ENCODE measurements at regions not wholly inside any gene's neighbourhood (a gene's known extent, or its start where the extent isn't known, plus 50 kb on each side); places are given as distances from the start of the nearest gene placed in this dataset.

DNA sequence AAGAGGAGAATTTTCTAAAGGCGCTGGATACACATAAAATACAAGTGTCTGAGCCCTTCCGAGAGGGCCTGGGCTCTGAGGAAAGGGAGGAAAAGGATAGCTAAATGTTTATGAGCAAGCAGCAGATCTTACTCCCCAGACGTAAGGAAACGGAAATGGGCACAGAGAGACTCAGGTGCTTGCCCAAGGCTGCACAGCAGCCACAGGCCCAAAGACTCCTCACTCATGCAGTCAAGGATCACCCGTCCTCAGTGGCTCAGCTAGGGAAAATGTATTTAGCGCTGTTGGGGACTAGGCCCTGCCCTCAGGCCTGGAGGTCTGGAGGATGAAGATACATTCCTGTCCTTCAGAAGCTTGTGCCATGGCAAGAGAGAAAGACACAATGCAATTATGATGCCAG lies 107.2 kb upstream of the SYT13 start:
- no peaks in the 10 kb centered on the region for H3K9me2 ChIP-seq (ENCODE audit: low read depth, low read length)
- TF ChIP-seq, protein P1, sequence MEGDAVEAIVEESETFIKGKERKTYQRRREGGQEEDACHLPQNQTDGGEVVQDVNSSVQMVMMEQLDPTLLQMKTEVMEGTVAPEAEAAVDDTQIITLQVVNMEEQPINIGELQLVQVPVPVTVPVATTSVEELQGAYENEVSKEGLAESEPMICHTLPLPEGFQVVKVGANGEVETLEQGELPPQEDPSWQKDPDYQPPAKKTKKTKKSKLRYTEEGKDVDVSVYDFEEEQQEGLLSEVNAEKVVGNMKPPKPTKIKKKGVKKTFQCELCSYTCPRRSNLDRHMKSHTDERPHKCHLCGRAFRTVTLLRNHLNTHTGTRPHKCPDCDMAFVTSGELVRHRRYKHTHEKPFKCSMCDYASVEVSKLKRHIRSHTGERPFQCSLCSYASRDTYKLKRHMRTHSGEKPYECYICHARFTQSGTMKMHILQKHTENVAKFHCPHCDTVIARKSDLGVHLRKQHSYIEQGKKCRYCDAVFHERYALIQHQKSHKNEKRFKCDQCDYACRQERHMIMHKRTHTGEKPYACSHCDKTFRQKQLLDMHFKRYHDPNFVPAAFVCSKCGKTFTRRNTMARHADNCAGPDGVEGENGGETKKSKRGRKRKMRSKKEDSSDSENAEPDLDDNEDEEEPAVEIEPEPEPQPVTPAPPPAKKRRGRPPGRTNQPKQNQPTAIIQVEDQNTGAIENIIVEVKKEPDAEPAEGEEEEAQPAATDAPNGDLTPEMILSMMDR (IDR thresholded peaks at IDR 0.05; ENCODE audit: low read length) = no peak
- TF ChIP-seq EZH2 (IDR thresholded peaks at IDR 0.05; ENCODE audit: borderline replicate concordance, low read length) = no peak
- no peaks in the 10 kb centered on the region for H3K79me2 ChIP-seq (ENCODE audit: insufficient read depth, low read length)
- H3K4me1 ChIP-seq (ENCODE audit: insufficient read depth, low read length, severe bottlenecking) = no peaks in the 10 kb centered on the region
- H3K27ac ChIP-seq (ENCODE audit: low read depth, low read length, poor library complexity, severe bottlenecking) = no peak overlapping the region
- no peaks in the 10 kb centered on the region for H3K27me3 ChIP-seq (ENCODE audit: insufficient read depth, low read length)
- no peak overlapping the region for H3K9ac ChIP-seq (ENCODE audit: low read length)
- no peaks in the 10 kb centered on the region for H3K9me3 ChIP-seq (ENCODE audit: low read length)
- H3F3A ChIP-seq (ENCODE audit: insufficient read depth, low read length) = no peaks in the 10 kb centered on the region
- H3K4me2 ChIP-seq (ENCODE audit: low read length) = no peak overlapping the region
- H3K36me3 ChIP-seq (ENCODE audit: insufficient read depth, low read length) = no peaks in the 10 kb centered on the region
- no peaks in the 10 kb centered on the region for H4K20me1 ChIP-seq (ENCODE audit: insufficient read depth, low read length)
- no peak overlapping the region for H3K4me3 ChIP-seq (ENCODE audit: low read depth, low read length, poor library complexity, severe bottlenecking)
- no peak overlapping the region for H2AFZ ChIP-seq (ENCODE audit: low read length)

DNA sequence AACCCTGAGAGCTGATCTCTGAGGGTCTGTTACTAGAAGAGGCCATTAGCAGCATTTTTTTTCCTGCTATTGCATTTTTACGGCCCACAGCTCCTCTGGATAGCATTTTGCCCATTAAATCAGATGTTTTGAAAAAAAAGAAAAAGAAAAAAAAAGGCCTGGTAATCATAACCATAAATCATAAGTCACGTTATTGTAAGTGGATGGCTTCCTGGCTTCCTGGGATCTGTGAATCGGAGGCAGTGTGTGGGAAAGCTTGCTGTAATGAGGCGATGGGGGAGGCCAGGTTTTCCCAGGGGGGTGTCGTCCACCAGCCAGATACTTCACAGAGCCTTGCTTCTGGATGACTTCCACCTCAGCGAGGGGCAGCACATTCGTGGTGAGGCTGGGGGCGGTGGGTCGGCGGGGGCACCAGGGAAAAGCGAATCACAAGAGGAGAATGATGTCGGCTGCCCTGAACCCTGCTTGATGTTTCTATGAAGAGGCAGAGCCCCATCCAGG lies 106.5 kb upstream of the SYT13 start:
- H3K4me3 ChIP-seq (ENCODE audit: low read depth, low read length, poor library complexity, severe bottlenecking) = no peak overlapping the region
- no peaks in the 10 kb centered on the region for H4K20me1 ChIP-seq (ENCODE audit: insufficient read depth, low read length)
- no peaks in the 10 kb centered on the region for H3F3A ChIP-seq (ENCODE audit: insufficient read depth, low read length)
- no peak overlapping the region for H3K4me2 ChIP-seq (ENCODE audit: low read length)
- no peak for TF ChIP-seq EZH2 (IDR thresholded peaks at IDR 0.05; ENCODE audit: borderline replicate concordance, low read length)
- TF ChIP-seq, protein P1 (IDR thresholded peaks at IDR 0.05; ENCODE audit: low read length) = no peak
- no peak overlapping the region for H2AFZ ChIP-seq (ENCODE audit: low read length)
- no peaks in the 10 kb centered on the region for H3K4me1 ChIP-seq (ENCODE audit: insufficient read depth, low read length, severe bottlenecking)
- no peaks in the 10 kb centered on the region for H3K27me3 ChIP-seq (ENCODE audit: insufficient read depth, low read length)
- no peaks in the 10 kb centered on the region for H3K79me2 ChIP-seq (ENCODE audit: insufficient read depth, low read length)
- no peaks in the 10 kb centered on the region for H3K36me3 ChIP-seq (ENCODE audit: insufficient read depth, low read length)
- no peak overlapping the region for H3K27ac ChIP-seq (ENCODE audit: low read depth, low read length, poor library complexity, severe bottlenecking)
- no peaks in the 10 kb centered on the region for H3K9me2 ChIP-seq (ENCODE audit: low read depth, low read length)
- H3K9me3 ChIP-seq (ENCODE audit: low read length) = no peaks in the 10 kb centered on the region
- no peak overlapping the region for H3K9ac ChIP-seq (ENCODE audit: low read length)

- Histone ChIP-seq H3K27me3 (ENCODE audit: insufficient read depth, low read length) (no peaks in the 10 kb centered on the region; the same call in 1 of the 2 replicates), H3K9me3 (ENCODE audit: low read length) (no peaks in the 10 kb centered on the region), H4K20me1 (ENCODE audit: insufficient read depth, low read length) (no peaks in the 10 kb centered on the region), H3K4me3 (ENCODE audit: low read depth, low read length, poor library complexity, severe bottlenecking) (no peak overlapping the region), H3K4me1 (ENCODE audit: insufficient read depth, low read length, severe bottlenecking) (no peaks in the 10 kb centered on the region), H3K79me2 (ENCODE audit: insufficient read depth, low read length) (no peaks in the 10 kb centered on the region), H3K9ac (ENCODE audit: low read length) (no peak overlapping the region), H2AFZ (ENCODE audit: low read length) (no peak overlapping the region), H3F3A (ENCODE audit: insufficient read depth, low read length) (no peaks in the 10 kb centered on the region), H3K9me2 (ENCODE audit: low read depth, low read length) (no peaks in the 10 kb centered on the region), H3K36me3 (ENCODE audit: insufficient read depth, low read length) (no peaks in the 10 kb centered on the region), H3K27ac (ENCODE audit: low read depth, low read length, poor library complexity, severe bottlenecking) (no peak overlapping the region), H3K4me2 (ENCODE audit: low read length) (no peak overlapping the region)
- TF ChIP-seq, protein P1 (IDR thresholded peaks at IDR 0.05; ENCODE audit: low read length) = no peak
- no peak for TF ChIP-seq EZH2 (IDR thresholded peaks at IDR 0.05; ENCODE audit: borderline replicate concordance, low read length)
Measured at GRCh38 chr11:45392154-45392553, 106.0 kb upstream of the SYT13 start.
